ENCODE measurements at regions not wholly inside any gene's neighbourhood (a gene's known extent, or its start where the extent isn't known, plus 50 kb on each side); places are given as distances from the start of the nearest gene placed in this dataset.

DNA sequence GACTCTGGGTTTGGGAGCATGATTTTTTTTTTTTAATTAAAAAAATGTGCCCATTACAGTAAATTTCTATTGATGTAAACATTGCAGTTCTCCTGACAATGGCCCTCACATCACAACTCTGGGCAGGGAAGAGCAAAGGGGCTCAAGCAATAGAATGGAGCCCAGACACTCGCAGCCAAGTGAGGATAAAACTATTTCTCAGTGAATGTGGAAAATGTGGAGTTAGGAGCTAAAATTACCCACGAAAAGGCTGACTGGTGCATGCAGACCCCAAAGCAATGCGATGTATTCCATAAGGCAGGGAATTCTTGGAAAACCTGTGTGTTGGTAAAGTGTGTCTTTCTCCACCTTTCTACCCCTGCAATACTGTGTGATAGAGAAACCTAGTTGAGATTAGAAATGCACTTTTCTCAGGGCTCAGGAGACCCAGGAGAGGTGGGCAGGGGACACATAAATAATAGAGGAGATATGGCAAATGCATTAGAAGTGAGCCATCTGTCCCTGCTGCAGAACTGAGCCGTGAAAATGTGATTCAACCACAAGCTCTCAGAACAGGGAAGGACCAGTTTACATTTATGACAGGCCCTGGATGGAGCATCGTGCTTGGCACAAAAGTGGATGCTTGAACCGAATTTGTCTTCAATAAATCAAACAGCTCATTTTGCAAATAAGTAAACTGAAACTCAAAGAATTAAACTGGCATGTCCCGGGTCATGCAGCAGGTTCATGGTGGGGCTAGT lies 100.1 kb downstream of the MYCN start:
- no peak for DNase-seq
- no peaks in the 10 kb centered on the region for H3K4me1 ChIP-seq
- H3K27ac ChIP-seq = no peak overlapping the region
- no peaks in the 10 kb centered on the region for H3K9me3 ChIP-seq
- no peaks in the 10 kb centered on the region for H3K36me3 ChIP-seq (ENCODE audit: low read depth, missing control alignments)
- intact Hi-C loops (cut with DNase I; ENCODE audit: low total_unique reads) = no loop called here
- TF ChIP-seq, protein P1, sequence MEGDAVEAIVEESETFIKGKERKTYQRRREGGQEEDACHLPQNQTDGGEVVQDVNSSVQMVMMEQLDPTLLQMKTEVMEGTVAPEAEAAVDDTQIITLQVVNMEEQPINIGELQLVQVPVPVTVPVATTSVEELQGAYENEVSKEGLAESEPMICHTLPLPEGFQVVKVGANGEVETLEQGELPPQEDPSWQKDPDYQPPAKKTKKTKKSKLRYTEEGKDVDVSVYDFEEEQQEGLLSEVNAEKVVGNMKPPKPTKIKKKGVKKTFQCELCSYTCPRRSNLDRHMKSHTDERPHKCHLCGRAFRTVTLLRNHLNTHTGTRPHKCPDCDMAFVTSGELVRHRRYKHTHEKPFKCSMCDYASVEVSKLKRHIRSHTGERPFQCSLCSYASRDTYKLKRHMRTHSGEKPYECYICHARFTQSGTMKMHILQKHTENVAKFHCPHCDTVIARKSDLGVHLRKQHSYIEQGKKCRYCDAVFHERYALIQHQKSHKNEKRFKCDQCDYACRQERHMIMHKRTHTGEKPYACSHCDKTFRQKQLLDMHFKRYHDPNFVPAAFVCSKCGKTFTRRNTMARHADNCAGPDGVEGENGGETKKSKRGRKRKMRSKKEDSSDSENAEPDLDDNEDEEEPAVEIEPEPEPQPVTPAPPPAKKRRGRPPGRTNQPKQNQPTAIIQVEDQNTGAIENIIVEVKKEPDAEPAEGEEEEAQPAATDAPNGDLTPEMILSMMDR (IDR thresholded peaks at IDR 0.05) = no peak
- TF ChIP-seq POLR2A (IDR thresholded peaks at IDR 0.05) = no peak
- 84 to 92% methylated on average over 7 of the region's 7 CpGs for WGBS, 2 donors
- H3K4me3 ChIP-seq = no peak overlapping the region
- H3K27me3 ChIP-seq = no peaks in the 10 kb centered on the region

DNA sequence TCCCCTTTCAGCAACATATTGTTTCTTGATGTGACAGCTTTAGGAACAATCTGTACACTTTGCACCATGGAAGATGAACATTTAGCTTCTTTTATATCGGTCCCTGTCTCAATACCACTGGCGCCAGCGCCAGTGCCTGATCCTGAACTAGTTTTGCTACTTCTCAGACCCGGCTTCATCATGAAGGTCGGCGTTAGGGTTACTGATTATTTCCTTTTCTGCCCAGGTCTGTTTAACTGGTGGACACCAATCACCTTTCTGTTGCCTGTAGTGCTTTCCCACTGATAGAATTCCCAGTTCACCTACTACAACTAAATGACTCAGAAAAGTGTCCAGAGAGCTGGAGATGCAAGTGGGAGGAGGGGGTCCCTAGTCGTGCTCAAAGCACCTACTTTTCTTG lies 99.5 kb downstream of the MYCN start:
- H3K9me3 ChIP-seq = no peaks in the 10 kb centered on the region
- intact Hi-C loops (cut with DNase I; ENCODE audit: low total_unique reads) = no loop called here
- no peak overlapping the region for H3K4me3 ChIP-seq
- H3K36me3 ChIP-seq (ENCODE audit: low read depth, missing control alignments) = no peaks in the 10 kb centered on the region
- H3K4me1 ChIP-seq = no peaks in the 10 kb centered on the region
- DNase-seq = no peak
- no peaks in the 10 kb centered on the region for H3K27me3 ChIP-seq
- no peak overlapping the region for H3K27ac ChIP-seq
- no peak for TF ChIP-seq POLR2A (IDR thresholded peaks at IDR 0.05)
- TF ChIP-seq, protein P1 (IDR thresholded peaks at IDR 0.05) = no peak
- 59 to 61% methylated on average over 7 of the region's 7 CpGs for WGBS, 2 donors

DNA sequence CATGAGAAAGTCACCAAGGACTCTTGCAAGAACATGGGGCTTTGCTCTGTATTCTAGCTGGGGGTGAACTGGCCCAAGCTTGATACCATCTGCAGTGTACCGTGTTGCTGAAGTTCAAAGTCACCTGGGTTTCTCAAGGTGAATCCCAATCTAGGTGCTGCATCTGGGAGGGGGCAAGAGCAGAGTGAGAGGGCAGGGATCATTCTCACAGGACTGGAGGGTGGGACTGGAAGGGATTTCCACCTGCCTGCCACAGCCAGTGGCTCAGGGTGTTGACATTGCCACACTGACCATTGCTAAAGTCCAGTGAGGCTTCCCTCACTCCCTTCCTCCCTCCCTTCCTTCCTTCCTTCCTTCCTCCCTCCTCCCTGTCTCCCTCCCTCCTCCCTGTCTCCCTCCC lies 98.7 kb downstream of the MYCN start:
- 92 to 100% methylated on average over 1 of the region's 1 CpG for WGBS, 2 donors
- H3K36me3 ChIP-seq (ENCODE audit: low read depth, missing control alignments) = no peaks in the 10 kb centered on the region
- no peak overlapping the region for H3K4me3 ChIP-seq
- intact Hi-C loops (cut with DNase I; ENCODE audit: low total_unique reads) = no loop called here
- no peak for DNase-seq
- H3K27me3 ChIP-seq = no peaks in the 10 kb centered on the region
- no peaks in the 10 kb centered on the region for H3K4me1 ChIP-seq
- TF ChIP-seq, protein P1 (IDR thresholded peaks at IDR 0.05) = no peak
- no peak for TF ChIP-seq POLR2A (IDR thresholded peaks at IDR 0.05)
- H3K27ac ChIP-seq = no peak overlapping the region
- no peaks in the 10 kb centered on the region for H3K9me3 ChIP-seq

DNA sequence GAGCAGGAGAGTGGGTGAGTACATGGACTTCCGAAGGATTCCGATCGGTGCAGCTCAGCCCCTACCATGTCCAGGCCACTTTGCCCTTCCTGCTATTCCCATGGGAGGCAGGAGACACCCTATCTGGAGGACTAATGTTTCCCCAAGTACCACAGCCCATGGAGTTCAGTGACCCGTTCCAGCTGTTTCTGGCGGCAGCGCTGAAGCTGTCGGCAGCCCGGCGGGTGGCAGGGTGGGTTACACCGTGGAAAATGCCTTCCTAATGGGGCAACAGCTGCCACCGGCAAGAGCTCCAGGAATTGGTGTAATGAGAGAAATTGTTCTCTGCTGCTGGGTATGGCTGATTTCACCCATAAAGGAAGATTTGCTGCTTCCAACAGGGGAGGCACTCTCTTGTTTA lies 98.3 kb downstream of the MYCN start:
- 87 to 93% methylated on average over 8 to 11 of the region's 11 CpGs for WGBS, 2 donors
- intact Hi-C loops (cut with DNase I; ENCODE audit: low total_unique reads) = no loop called here
- Histone ChIP-seq H3K9me3 (no peaks in the 10 kb centered on the region), H3K27ac (no peak overlapping the region), H3K4me3 (no peak overlapping the region), H3K36me3 (ENCODE audit: low read depth, missing control alignments) (no peaks in the 10 kb centered on the region), H3K4me1 (no peaks in the 10 kb centered on the region), H3K27me3 (no peaks in the 10 kb centered on the region)
- TF ChIP-seq, protein P1 (IDR thresholded peaks at IDR 0.05) = no peak
- no peak for TF ChIP-seq POLR2A (IDR thresholded peaks at IDR 0.05)
- DNase-seq = no peak
